Sciatic nerve (tissue), 2 donors: ENCODE measurements at regions not wholly inside any gene's neighbourhood (a gene's known extent, or its start where the extent isn't known, plus 50 kb on each side); places are given as distances from the start of the nearest gene placed in this dataset.
A peak's percentile ranks its signal among the peaks of the same experiment; 100 is the strongest.
"Not testable (repeated sequence)": the region's sequence is repeated elsewhere in the genome, so short reads cannot be mapped to it uniquely, and the experiment has no call there.

Source experiments
- ATAC-seq: fragments of 200-7000 bp; cut with Tn5 transposase; one replicate; pipeline ENCODE4 v1.9.1; 2020; ENCODE audit warnings: mild to moderate bottlenecking, moderate library complexity
- DNase-seq: peaks from one replicate; pipeline ENCODE4 v3.0.0-alpha.2; 2020; ENCODE audit warnings: low spot score
- intact Hi-C: fragments of 100-400 bp; cut with DNase I; formaldehyde crosslinking; loops from one replicate; pipeline ENCODE4 v1.14.2; 2022
- donor health status: DM: no; HTN: no; CAD: no.
- donor health status: DM: no; HTN: no; CAD: no.

- ATAC-seq, result no peak
- intact Hi-C loops, result no loop called here
- no peak for DNase-seq
Observed at GRCh38 chr2:175630280-175631244, 371.5 kb downstream of the LNPK start.

GRCh38 chr2:175628243-175628642, 373.8 kb downstream of the LNPK start:
- intact Hi-C loops, result no loop called here
- ATAC-seq, result no peak
- DNase-seq, result no peak

GRCh38 chr2:175627405-175627804, 374.7 kb downstream of the LNPK start:
- intact Hi-C loops, result no loop called here
- no peak for ATAC-seq
- DNase-seq, result no peak

GRCh38 chr2:175626796-175627195, 375.3 kb downstream of the LNPK start:
- DNase-seq, result no peak
- ATAC-seq, result no peak
- intact Hi-C loops, result no loop called here

- ATAC-seq (no peak), DNase-seq (no peak)
- intact Hi-C loops, result no loop called here
Observed at GRCh38 chr2:175624785-175625184, 377.3 kb downstream of the LNPK start.

- ATAC-seq, result no peak
- intact Hi-C loops, result no loop called here
- no peak for DNase-seq
Observed at GRCh38 chr2:175624211-175624761, 377.8 kb downstream of the LNPK start.

- intact Hi-C loops, result no loop called here
- ATAC-seq (no peak), DNase-seq (no peak)
Observed at GRCh38 chr2:175621821-175622220, 380.2 kb downstream of the LNPK start.

- DNase-seq, result no peak
- no peak for ATAC-seq
- intact Hi-C loops, result no loop called here
Observed at GRCh38 chr2:175620106-175620505, 382.0 kb downstream of the LNPK start.

GRCh38 chr2:175619179-175620045, 382.7 kb downstream of the LNPK start:
- DNase-seq, result no peak
- intact Hi-C loops, result no loop called here
- no peak for ATAC-seq

GRCh38 chr2:175612280-175612679, 389.8 kb downstream of the LNPK start:
- DNase-seq, result no peak
- ATAC-seq, result no peak
- intact Hi-C loops, result no loop called here

- no peak for ATAC-seq
- no peak for DNase-seq
- intact Hi-C loops, result no loop called here
Observed at GRCh38 chr2:175606010-175606841, 395.8 kb downstream of the LNPK start.

- intact Hi-C loops, result no loop called here
- no peak for DNase-seq
- ATAC-seq, result no peak
Observed at GRCh38 chr2:175605640-175606009, 396.4 kb downstream of the LNPK start.

- intact Hi-C loops, result no loop called here
- ATAC-seq (no peak), DNase-seq (no peak)
Observed at GRCh38 chr2:175601969-175602368, 400.1 kb downstream of the LNPK start.

GRCh38 chr2:175599966-175600831, 401.9 kb downstream of the LNPK start:
- ATAC-seq (peak; percentile 90), DNase-seq (no peak)
- intact Hi-C loops, result no loop called here

- DNase-seq (no peak), ATAC-seq (no peak)
- intact Hi-C loops, result no loop called here
Observed at GRCh38 chr2:175597286-175597685, 404.8 kb downstream of the LNPK start.

- intact Hi-C loops, result no loop called here
- DNase-seq (no peak), ATAC-seq (no peak)
Observed at GRCh38 chr2:175595139-175595538, 406.9 kb downstream of the LNPK start.

- ATAC-seq, DNase-seq, intact Hi-C loops: not testable (repeated sequence)
Observed at GRCh38 chr2:175593686-175594525, 408.2 kb downstream of the LNPK start.
